Hepatic stellate cell (primary cell): ENCODE measurements at regions not wholly inside any gene's neighbourhood (a gene's known extent, or its start where the extent isn't known, plus 50 kb on each side); places are given as distances from the start of the nearest gene placed in this dataset.
"Not testable (repeated sequence)": the region's sequence is repeated elsewhere in the genome, so short reads cannot be mapped to it uniquely, and the experiment has no call there.

Source experiments
- DNase-seq: peaks from one replicate; pipeline ENCODE4 v3.0.0; 2011; ENCODE audit warnings: low spot score

GRCh38 chr5:29261213-29261612 lies 1932.3 kb upstream of the CDH6 start:
- DNase-seq, result no peak

- no peak for DNase-seq
These were observed 1941.1 kb upstream of the CDH6 start for GRCh38 chr5:29252390-29252789.

GRCh38 chr5:29247346-29248028 lies 1946.0 kb upstream of the CDH6 start:
- DNase-seq, result no peak

- no peak for DNase-seq
These were observed 1953.1 kb upstream of the CDH6 start for GRCh38 chr5:29240379-29240778.

DNA sequence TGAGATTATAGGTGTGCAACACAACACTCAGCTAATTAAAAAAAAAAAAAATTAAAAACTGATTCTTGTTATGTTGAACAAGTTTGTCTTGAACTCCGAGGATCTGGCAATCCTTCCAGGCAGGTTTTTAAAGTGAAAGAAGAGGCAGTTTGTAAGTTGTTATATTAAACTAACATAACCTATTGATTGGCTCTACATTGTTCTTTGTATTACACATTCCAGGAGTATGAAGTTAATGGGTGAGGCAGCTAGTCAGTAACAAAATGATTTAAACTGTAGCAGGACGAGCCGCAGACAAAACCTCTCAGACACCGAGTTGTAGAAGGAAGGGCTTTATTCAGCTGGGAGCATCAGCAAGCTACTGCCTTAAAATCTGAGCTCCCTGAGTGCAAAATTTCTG lies 1953.9 kb upstream of the CDH6 start:
- DNase-seq, result no peak

GRCh38 chr5:29238115-29238514 lies 1955.4 kb upstream of the CDH6 start:
- no peak for DNase-seq

DNA sequence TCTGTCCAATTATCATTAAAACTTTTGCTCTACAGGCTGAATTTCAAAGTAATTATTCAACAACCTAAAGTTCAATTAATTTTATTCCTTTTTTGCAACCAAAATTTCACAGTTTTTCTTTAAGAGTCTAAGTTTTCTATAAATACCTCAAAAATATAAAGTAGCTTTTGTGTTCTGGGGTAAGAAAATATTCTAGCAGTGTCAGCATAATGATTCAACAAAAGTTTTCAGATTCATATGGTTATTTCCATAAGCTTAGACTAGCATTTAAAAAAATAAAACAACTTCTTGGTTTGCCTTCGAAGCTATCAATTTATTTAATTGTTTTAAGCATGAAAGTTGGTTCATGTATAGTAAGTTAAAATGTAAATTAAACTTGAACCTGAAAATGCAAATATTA lies 1962.3 kb upstream of the CDH6 start:
- no peak for DNase-seq

- DNase-seq, result no peak
These were observed 1962.9 kb upstream of the CDH6 start for GRCh38 chr5:29230591-29230990.

DNA sequence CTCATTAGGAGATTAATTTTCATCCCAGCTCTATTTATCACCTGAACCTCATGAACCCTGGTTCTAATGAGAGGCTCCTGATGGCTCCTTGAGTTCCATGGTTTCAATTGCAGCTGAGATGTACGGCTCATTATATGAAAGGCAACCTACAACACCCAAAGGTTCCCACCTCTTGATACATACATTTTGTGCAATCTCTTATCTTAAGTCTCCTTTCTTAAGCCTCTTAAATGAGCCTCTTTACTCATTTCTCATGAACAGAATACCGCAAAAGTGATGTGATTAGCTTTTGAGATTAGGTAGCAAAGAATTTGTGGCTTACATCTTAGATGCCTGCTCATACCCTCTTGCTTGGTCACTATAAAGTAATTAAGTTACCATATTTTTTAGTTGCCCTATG lies 1964.0 kb upstream of the CDH6 start:
- DNase-seq, result no peak

DNA sequence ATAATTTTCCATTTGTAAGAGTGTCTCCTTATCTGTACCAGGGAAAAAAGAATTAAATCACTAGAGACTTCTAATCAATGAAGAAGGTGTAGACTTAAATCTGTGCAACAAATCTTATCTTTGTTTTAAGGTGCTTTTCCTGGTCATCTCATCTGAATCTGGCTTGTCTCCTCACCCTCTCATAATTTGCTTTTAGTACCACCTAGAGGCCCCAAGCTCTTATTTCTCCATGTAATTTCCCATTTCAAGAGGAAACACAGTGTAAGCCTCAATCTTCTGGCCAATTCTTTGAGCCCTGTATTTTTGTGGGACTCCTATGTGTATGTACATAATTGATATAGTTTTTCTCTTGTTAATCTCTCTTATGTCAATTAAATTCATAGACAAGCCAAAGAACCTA lies 1975.3 kb upstream of the CDH6 start:
- no peak for DNase-seq

GRCh38 chr5:29214839-29215238 lies 1978.6 kb upstream of the CDH6 start:
- DNase-seq, result no peak

GRCh38 chr5:29213475-29213874 lies 1980.0 kb upstream of the CDH6 start:
- no peak for DNase-seq

- DNase-seq, result no peak
These were observed 1985.5 kb upstream of the CDH6 start for GRCh38 chr5:29208024-29208423.

GRCh38 chr5:29203049-29203448 lies 1990.4 kb upstream of the CDH6 start:
- no peak for DNase-seq

DNA sequence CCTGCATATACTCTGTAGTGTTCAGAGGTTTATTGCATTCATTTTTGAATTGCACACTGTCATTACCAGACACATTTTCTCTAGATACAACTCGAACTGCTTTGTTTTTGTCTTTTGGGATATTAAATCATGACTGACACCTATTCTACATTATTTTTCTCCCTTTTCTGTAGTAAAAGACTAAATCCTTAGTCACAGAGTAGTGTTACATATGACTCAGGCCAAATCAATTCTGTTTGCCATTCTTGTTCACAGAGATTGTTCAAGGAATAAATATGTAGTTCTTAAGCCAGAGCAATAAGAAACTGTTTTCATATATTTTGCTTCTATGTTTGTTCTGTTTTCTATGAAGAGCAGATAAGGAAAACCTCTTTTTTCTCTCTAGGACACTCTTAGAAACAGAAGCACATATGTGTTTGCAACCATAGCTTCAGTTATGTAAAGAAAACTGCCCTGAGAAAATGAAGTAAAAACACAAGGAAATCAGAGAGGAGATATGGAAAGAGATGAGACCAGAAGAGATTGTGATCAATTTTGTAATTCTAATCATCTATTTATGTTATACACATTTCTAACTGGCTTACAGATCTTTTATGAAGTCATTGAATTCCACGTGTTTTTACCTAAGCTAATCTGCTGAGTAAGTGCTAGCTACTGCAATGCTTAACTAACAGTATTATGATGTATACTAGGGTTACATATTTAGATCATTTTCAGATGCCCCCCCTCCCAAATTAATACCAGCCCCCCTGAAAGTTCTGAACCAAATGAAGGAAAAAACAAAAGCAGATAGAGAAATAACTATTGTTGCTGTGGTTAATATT lies 1995.6 kb upstream of the CDH6 start:
- no peak for DNase-seq

DNA sequence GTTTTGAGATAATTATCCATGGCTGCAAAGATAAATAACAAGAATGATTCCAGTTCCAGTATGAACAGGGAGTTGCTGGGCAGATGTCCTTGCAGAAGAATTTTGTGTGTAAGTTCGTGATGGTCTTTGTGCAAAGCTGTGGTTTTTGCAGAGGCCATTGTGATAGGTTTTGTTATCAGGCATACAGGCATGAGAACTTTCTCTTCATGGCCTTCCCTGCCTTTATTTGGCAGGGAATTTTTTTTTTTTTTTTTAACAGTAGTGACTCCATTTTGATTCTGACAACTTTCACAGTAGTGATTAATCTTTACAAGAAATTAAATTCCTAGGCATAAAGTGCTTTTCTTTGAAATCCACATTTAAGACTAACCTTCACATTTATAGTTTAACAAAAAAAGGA lies 1999.5 kb upstream of the CDH6 start:
- DNase-seq, result no peak

DNA sequence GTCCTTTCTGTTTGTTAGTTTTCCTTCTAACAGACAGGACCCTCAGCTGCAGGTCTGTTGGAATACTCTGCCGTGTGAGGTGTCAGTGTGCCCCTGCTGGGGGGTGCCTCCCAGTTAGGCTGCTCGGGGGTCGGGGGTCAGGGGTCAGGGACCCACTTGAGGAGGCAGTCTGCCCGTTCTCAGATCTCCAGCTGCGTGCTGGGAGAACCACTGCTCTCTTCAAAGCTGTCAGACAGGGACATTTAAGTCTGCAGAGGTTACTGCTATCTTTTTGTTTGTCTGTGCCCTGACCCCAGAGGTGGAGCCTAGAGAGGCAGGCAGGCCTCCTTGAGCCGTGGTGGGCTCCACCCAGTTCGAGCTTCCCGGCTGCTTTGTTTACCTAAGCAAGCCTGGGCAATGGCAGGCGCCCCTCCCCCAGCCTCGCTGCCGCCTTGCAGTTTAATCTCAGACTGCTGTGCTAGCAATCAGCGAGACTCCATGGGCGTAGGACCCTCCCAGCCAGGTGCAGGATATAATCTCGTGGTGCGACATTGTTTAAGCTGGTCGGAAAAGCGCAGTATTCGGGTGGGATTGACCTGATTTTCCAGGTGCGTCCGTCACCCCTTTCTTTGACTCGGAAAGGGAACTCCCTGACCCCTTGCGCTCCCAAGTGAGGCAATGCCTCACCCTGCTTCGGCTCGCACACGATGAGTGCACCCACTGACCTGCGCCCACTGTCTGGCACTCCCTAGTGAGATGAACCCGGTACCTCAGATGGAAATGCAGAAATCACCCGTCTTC lies 2002.0 kb upstream of the CDH6 start:
- not testable (repeated sequence) for DNase-seq

- DNase-seq, result not testable (repeated sequence)
These were observed 2003.1 kb upstream of the CDH6 start for GRCh38 chr5:29190398-29190797.

GRCh38 chr5:29186380-29186779 lies 2007.1 kb upstream of the CDH6 start:
- DNase-seq, result not testable (repeated sequence)

DNA sequence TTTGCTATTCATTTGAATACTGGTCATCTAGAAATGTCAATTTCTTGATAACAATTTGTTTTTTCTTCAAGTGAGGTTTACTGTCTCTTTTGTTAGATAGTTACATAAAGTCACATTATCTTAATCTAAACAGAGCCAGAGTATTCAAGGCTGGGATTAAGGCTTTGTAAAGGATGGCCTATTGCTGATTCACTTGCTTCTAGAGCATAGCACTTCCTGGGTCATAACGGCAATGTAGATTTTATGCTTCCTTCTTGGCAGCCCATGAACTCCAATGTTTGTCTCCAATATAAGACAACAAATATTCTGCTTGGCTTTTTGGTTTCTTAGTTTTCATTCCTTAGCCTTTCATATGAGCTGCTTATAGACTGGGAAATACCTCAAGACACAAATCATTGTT lies 2007.9 kb upstream of the CDH6 start:
- no peak for DNase-seq

DNA sequence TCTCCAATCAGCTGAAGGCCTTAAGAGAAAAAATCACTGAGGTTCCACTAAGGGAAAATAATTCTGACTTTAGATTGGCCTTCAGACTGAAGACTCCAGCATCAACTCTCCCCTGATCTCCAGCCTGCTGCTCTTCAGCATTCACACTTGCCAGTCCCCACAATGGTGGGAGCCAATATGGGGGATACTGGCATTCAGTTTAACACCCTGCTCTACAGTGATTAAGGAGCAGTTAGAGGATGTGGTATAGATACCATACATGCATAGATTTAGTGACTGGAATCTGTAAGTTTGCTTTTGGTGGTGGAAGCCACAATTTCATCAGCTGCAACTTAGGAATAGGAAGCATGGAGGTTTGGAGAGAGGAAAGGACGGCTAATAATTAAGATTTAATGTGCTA lies 2017.7 kb upstream of the CDH6 start:
- DNase-seq, result no peak

DNA sequence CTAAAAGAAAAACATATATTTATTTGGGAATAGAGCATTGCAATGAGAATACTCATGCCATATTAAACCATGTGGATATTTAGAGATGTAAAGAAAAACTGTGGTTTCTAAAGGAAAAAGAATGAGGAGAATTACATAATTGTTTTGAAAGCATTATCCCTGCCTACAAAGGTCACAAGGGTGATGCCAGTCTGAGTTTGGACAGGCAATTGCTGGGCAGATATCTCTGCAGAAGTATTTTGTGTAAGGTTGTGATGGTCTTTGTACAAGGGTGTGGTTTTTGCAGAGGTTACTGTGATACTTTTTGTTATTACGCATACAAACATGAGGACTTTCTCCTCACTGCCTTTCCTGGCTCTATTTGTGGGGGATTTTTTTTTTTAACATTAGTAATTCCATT lies 2022.9 kb upstream of the CDH6 start:
- no peak for DNase-seq

DNA sequence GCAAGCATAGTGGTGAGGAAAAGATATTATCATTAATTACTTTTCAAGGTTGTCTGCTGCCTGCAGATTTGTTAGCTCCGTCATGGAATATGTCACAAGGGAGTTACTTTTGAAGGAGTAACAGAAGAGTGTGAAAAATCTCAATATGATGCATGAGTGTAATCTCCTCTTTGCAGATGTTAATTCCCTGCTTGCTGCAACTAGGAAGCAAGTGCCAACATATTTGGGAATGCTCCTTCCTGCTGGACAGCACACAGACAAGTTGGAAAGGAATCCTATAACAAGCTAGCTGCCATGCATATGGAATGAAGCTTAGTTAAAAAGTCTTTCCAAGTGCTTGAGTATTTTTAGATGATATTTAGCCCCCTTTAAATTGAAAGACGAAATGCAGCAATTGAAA lies 2023.6 kb upstream of the CDH6 start:
- no peak for DNase-seq
